Neural crest cell (in vitro differentiated cells): ENCODE measurements at regions not wholly inside any gene's neighbourhood (a gene's known extent, or its start where the extent isn't known, plus 50 kb on each side); places are given as distances from the start of the nearest gene placed in this dataset.

Experiments used
- DNase-seq: peaks from one replicate; pipeline ENCODE4 v3.0.0; 2021; ENCODE audit warnings: low read depth, mixed read lengths, low spot score
- H3K27ac Mint-ChIP-seq: one replicate; pipeline ENCODE4 v1.8.0; 2021; ENCODE audit warnings: mild to moderate bottlenecking, mixed read lengths; ENCODE audit not compliant: unreplicated experiment
- H3K27me3 Mint-ChIP-seq: 2 replicates; pipeline ENCODE4 v1.8.0; 2021; ENCODE audit warnings: low read depth, mild to moderate bottlenecking, mixed read lengths
- H3K36me3 Mint-ChIP-seq: 2 replicates; pipeline ENCODE4 v1.8.0; 2021; ENCODE audit warnings: low read depth, mild to moderate bottlenecking, mixed read lengths
- H3K4me1 Mint-ChIP-seq: 2 replicates; pipeline ENCODE4 v1.8.0; 2021; ENCODE audit warnings: mixed read lengths
- H3K4me3 Mint-ChIP-seq: one replicate; pipeline ENCODE4 v1.8.0; 2021; ENCODE audit warnings: mild to moderate bottlenecking, mixed read lengths
- H3K9me3 Mint-ChIP-seq: 2 replicates; pipeline ENCODE4 v1.8.0; 2021; ENCODE audit warnings: mixed read lengths
- CTCF ChIP-seq: fragments of 200-600 bp; sonication (generic); conservative IDR thresholded peaks from 2 replicates; pipeline ENCODE4 v1.5.0; 2021; ENCODE audit warnings: antibody characterized with exemption, mild to moderate bottlenecking

- no peak for TF ChIP-seq CTCF
- DNase-seq: no peak
- Mint-ChIP-seq H3K27ac (no peak overlapping the region), H3K4me1 (peaks cover 40% of the 10 kb centered on the region), H3K9me3 (no peaks in the 10 kb centered on the region), H3K36me3 (no peaks in the 10 kb centered on the region), H3K4me3 (no peak overlapping the region), H3K27me3 (no peaks in the 10 kb centered on the region)
These were observed 57.3 kb upstream of the BCAR3 start for GRCh38 chr1:93738926-93739325.

GRCh38 chr1:93738075-93738622, 56.5 kb upstream of the BCAR3 start:
- H3K27ac Mint-ChIP-seq: no peak overlapping the region
- no peak for DNase-seq
- no peak overlapping the region for H3K4me3 Mint-ChIP-seq
- H3K4me1 Mint-ChIP-seq: peaks cover 48% of the 10 kb centered on the region
- TF ChIP-seq CTCF: no peak
- H3K9me3 Mint-ChIP-seq: no peaks in the 10 kb centered on the region
- no peaks in the 10 kb centered on the region for H3K27me3 Mint-ChIP-seq
- H3K36me3 Mint-ChIP-seq: no peaks in the 10 kb centered on the region

- peaks cover 59% of the 10 kb centered on the region for H3K4me1 Mint-ChIP-seq
- no peaks in the 10 kb centered on the region for H3K9me3 Mint-ChIP-seq
- H3K36me3 Mint-ChIP-seq: no peaks in the 10 kb centered on the region
- TF ChIP-seq CTCF: no peak
- H3K4me3 Mint-ChIP-seq: no peak overlapping the region
- no peaks in the 10 kb centered on the region for H3K27me3 Mint-ChIP-seq
- no peak for DNase-seq
- H3K27ac Mint-ChIP-seq: no peak overlapping the region
These were observed 54.1 kb upstream of the BCAR3 start for GRCh38 chr1:93735722-93736121.

GRCh38 chr1:93734999-93735398, 53.4 kb upstream of the BCAR3 start:
- H3K27ac Mint-ChIP-seq: no peak overlapping the region
- no peak for TF ChIP-seq CTCF
- H3K4me3 Mint-ChIP-seq: no peak overlapping the region
- no peaks in the 10 kb centered on the region for H3K9me3 Mint-ChIP-seq
- H3K27me3 Mint-ChIP-seq: no peaks in the 10 kb centered on the region
- H3K4me1 Mint-ChIP-seq: peaks cover 59% of the 10 kb centered on the region
- H3K36me3 Mint-ChIP-seq: no peaks in the 10 kb centered on the region
- DNase-seq: no peak

- no peak overlapping the region for H3K4me3 Mint-ChIP-seq
- peak overlapping the region; percentile 66 for H3K27ac Mint-ChIP-seq
- H3K27me3 Mint-ChIP-seq: no peaks in the 10 kb centered on the region
- peaks cover 56% of the 10 kb centered on the region for H3K4me1 Mint-ChIP-seq
- no peak for DNase-seq
- no peak for TF ChIP-seq CTCF
- H3K36me3 Mint-ChIP-seq: no peaks in the 10 kb centered on the region
- no peaks in the 10 kb centered on the region for H3K9me3 Mint-ChIP-seq
These were observed 51.7 kb upstream of the BCAR3 start for GRCh38 chr1:93733340-93733739.

GRCh38 chr1:93732514-93732913, 50.9 kb upstream of the BCAR3 start:
- Mint-ChIP-seq H3K27me3 (no peaks in the 10 kb centered on the region), H3K27ac (peak overlapping the region; percentile 66), H3K9me3 (no peaks in the 10 kb centered on the region), H3K4me3 (peak overlapping the region; percentile 31), H3K4me1 (peaks cover 64% of the 10 kb centered on the region), H3K36me3 (no peaks in the 10 kb centered on the region)
- peak; percentile 52 for TF ChIP-seq CTCF
- DNase-seq: no peak
